T-cell (primary cell): ENCODE measurements at regions not wholly inside any gene's neighbourhood (a gene's known extent, or its start where the extent isn't known, plus 50 kb on each side); places are given as distances from the start of the nearest gene placed in this dataset.

Experiments
- ATAC-seq, 4 experiments: fragments of 200-7000 bp in 3 of 4; fragments of 150-1000 bp in 1 of 4; cut with Tn5 transposase; replicated peaks in 1 of 4; 1 replicate in 3 of 4; 2 replicates in 1 of 4; pipeline ENCODE4 v1.10.0; 2021; ENCODE audit warnings: moderate library complexity in 3 of 4, mild to moderate bottlenecking in 2 of 4, moderate number of reproducible peaks in 1 of 4
- CTCF ChIA-PET, 2 donors: fragments of 300-600 bp; sonication (Branson Sonifier 250); formaldehyde crosslinking; loops; one replicate each; lab custom pipeline; 2022; ENCODE audit warnings: antibody characterized with exemption in 2 of 2; lab: Charles Lee
- POLR2A ChIA-PET, 2 donors: fragments of 300-600 bp; sonication (Branson Sonifier 250); formaldehyde crosslinking; loops; one replicate each; lab custom pipeline; 2022; ENCODE audit warnings: antibody characterized with exemption in 2 of 2; lab: Charles Lee
- DNase-seq, 35 experiments: peaks; one replicate each; pipeline versions ENCODE4 v3.0.0 to v3.0.0-alpha.2; 2013 to 2023
- H3K27ac ChIP-seq: one replicate; pipeline ENCODE4 v1.5.1; 2013; ENCODE audit warnings: low read length
- H3K27me3 ChIP-seq, 2 experiments: replicated peaks in 1 of 2; 1 replicate in 1 of 2; 2 replicates in 1 of 2; pipeline versions ENCODE4 v1.6.1 to v1.7.0; 2013; ENCODE audit warnings: low read length in 1 of 2, mixed read lengths in 1 of 2; ENCODE audit not compliant: control insufficient read depth in 2 of 2, insufficient read depth in 2 of 2; ENCODE audit errors: extremely low read depth in 1 of 2
- H3K36me3 ChIP-seq, 2 donors: 1 replicate in 1 of 2; 2 replicates in 1 of 2; pipeline versions ENCODE4 v1.6.1 to v1.7.0; 2013; ENCODE audit warnings: low read length in 1 of 2; ENCODE audit not compliant: control insufficient read depth in 2 of 2, insufficient read depth in 1 of 2; ENCODE audit errors: extremely low read depth in 1 of 2
- H3K4me1 ChIP-seq, 2 experiments: 1 replicate in 1 of 2; 2 replicates in 1 of 2; pipeline versions ENCODE4 v1.6.1 to v1.7.0; 2013; ENCODE audit warnings: low read length in 2 of 2, mixed read lengths in 1 of 2; ENCODE audit not compliant: insufficient read depth in 2 of 2, control insufficient read depth in 1 of 2; ENCODE audit errors: extremely low read depth in 1 of 2
- H3K4me3 ChIP-seq, 2 donors: 1 replicate in 1 of 2; 2 replicates in 1 of 2; pipeline versions ENCODE4 v1.5.1 to v1.7.0; 2013; ENCODE audit warnings: mild to moderate bottlenecking in 2 of 2, low read length in 1 of 2, moderate library complexity in 1 of 2; ENCODE audit not compliant: control insufficient read depth in 1 of 2; ENCODE audit errors: extremely low read depth in 1 of 2
- H3K9me3 ChIP-seq: 2 replicates; pipeline ENCODE4 v1.7.0; 2013
- H3K27ac Mint-ChIP-seq, 2 donors: one replicate each; pipeline ENCODE4 v1.8.0; 2020 to 2021; ENCODE audit warnings: mild to moderate bottlenecking in 2 of 2, mixed read lengths in 2 of 2
- H3K27me3 Mint-ChIP-seq, 2 donors: one replicate each; pipeline ENCODE4 v1.8.0; 2021 to 2022; ENCODE audit warnings: mixed read lengths in 2 of 2
- H3K36me3 Mint-ChIP-seq: one replicate; pipeline ENCODE4 v1.8.0; 2021; ENCODE audit warnings: mixed read lengths
- H3K4me1 Mint-ChIP-seq, 3 donors: one replicate each; pipeline ENCODE4 v1.8.0; 2020 to 2022; ENCODE audit warnings: mixed read lengths in 3 of 3, mild to moderate bottlenecking in 1 of 3
- H3K4me3 Mint-ChIP-seq, 3 donors: one replicate each; pipeline ENCODE4 v1.8.0; 2020 to 2022; ENCODE audit warnings: mild to moderate bottlenecking in 3 of 3, mixed read lengths in 3 of 3, moderate library complexity in 3 of 3
- H3K9me3 Mint-ChIP-seq, 3 donors: one replicate each; pipeline ENCODE4 v1.8.0; 2020 to 2022; ENCODE audit warnings: mixed read lengths in 3 of 3
- WGBS: methylation state at CpG from one replicate; pipeline ENCODE4 v1.1.5; 2013; ENCODE audit warnings: missing lambda C conversion rate; ENCODE audit not compliant: insufficient coverage; 5-methylcytosine and 5-hydroxymethylcytosine counted together

GRCh38 chr12:85580562-85581168 lies 255.5 kb downstream of the RASSF9 start:
- no peak overlapping the region for H3K27ac Mint-ChIP-seq
- no peaks in the 10 kb centered on the region for H3K36me3 ChIP-seq
- H3K27ac ChIP-seq, result no peak overlapping the region
- no peaks in the 10 kb centered on the region for H3K9me3 ChIP-seq
- no peak for DNase-seq
- H3K4me1 Mint-ChIP-seq, result no peaks in the 10 kb centered on the region
- H3K4me3 ChIP-seq, result no peak overlapping the region
- no peak overlapping the region for H3K4me3 Mint-ChIP-seq
- H3K27me3 Mint-ChIP-seq, result no peaks in the 10 kb centered on the region
- H3K9me3 Mint-ChIP-seq, result no peaks in the 10 kb centered on the region
- no peak for ATAC-seq
- ChIA-PET CTCF (no interaction called here), POLR2A (no interaction called here)
- H3K36me3 Mint-ChIP-seq, result no peaks in the 10 kb centered on the region
- H3K27me3 ChIP-seq, result no peaks in the 10 kb centered on the region
- H3K4me1 ChIP-seq, result no peaks in the 10 kb centered on the region
- no CpG with 5 or more reads among the region's 3 CpGs for WGBS

- Histone ChIP-seq H3K9me3 (no peaks in the 10 kb centered on the region), H3K36me3 (no peaks in the 10 kb centered on the region), H3K27me3 (no peaks in the 10 kb centered on the region), H3K27ac (no peak overlapping the region), H3K4me1 (no peaks in the 10 kb centered on the region), H3K4me3 (no peak overlapping the region)
- Mint-ChIP-seq H3K36me3 (no peaks in the 10 kb centered on the region), H3K4me1 (no peaks in the 10 kb centered on the region), H3K9me3 (peaks cover 10 to 21% (median 10%) of the 10 kb centered on the region in 3 donors), H3K4me3 (no peak overlapping the region), H3K27ac (no peak overlapping the region), H3K27me3 (no peaks in the 10 kb centered on the region)
- ChIA-PET POLR2A (no interaction called here), CTCF (no interaction called here)
- ATAC-seq (no peak), DNase-seq (no peak)
- WGBS, result no CpG with 5 or more reads among the region's 3 CpGs
Measured at GRCh38 chr12:85587158-85587557, 249.1 kb downstream of the RASSF9 start.

GRCh38 chr12:85588221-85588620 lies 248.0 kb downstream of the RASSF9 start:
- H3K9me3 Mint-ChIP-seq, result peaks cover 12 to 23% (median 13%) of the 10 kb centered on the region in 3 donors
- no peaks in the 10 kb centered on the region for H3K36me3 ChIP-seq
- H3K27ac Mint-ChIP-seq, result no peak overlapping the region
- ChIA-PET CTCF (no interaction called here), POLR2A (no interaction called here)
- DNase-seq (no peak), ATAC-seq (no peak)
- no peak overlapping the region for H3K4me3 Mint-ChIP-seq
- H3K27ac ChIP-seq, result no peak overlapping the region
- H3K4me1 ChIP-seq, result no peaks in the 10 kb centered on the region
- WGBS, result no CpG with 5 or more reads among the region's 2 CpGs
- H3K9me3 ChIP-seq, result no peaks in the 10 kb centered on the region
- H3K4me1 Mint-ChIP-seq, result no peaks in the 10 kb centered on the region
- H3K36me3 Mint-ChIP-seq, result no peaks in the 10 kb centered on the region
- no peaks in the 10 kb centered on the region for H3K27me3 ChIP-seq
- no peaks in the 10 kb centered on the region for H3K27me3 Mint-ChIP-seq
- H3K4me3 ChIP-seq, result no peak overlapping the region

- WGBS, result no CpG with 5 or more reads among the region's 2 CpGs
- CTCF ChIA-PET, result interaction anchor here in 1 of 2 donors (0.6 kb wide), 1 partner anchor 639 kb away, joined by 3 read pairs; no protein-coding TSS in a partner anchor
- H3K27me3 ChIP-seq, result no peaks in the 10 kb centered on the region
- DNase-seq, result no peak
- Mint-ChIP-seq H3K4me1 (no peaks in the 10 kb centered on the region), H3K27ac (no peak overlapping the region), H3K9me3 (peaks cover 10 to 18% (median 16%) of the 10 kb centered on the region in 3 donors), H3K27me3 (no peaks in the 10 kb centered on the region), H3K36me3 (no peaks in the 10 kb centered on the region), H3K4me3 (no peak overlapping the region)
- POLR2A ChIA-PET, result no interaction called here
- H3K27ac ChIP-seq, result no peak overlapping the region
- no peak overlapping the region for H3K4me3 ChIP-seq
- H3K9me3 ChIP-seq, result no peaks in the 10 kb centered on the region
- H3K4me1 ChIP-seq, result no peaks in the 10 kb centered on the region
- no peaks in the 10 kb centered on the region for H3K36me3 ChIP-seq
- no peak for ATAC-seq
Measured at GRCh38 chr12:85600841-85601240, 235.4 kb downstream of the RASSF9 start.

- ATAC-seq (no peak), DNase-seq (no peak)
- Histone ChIP-seq H3K36me3 (no peaks in the 10 kb centered on the region), H3K4me3 (no peak overlapping the region), H3K4me1 (no peaks in the 10 kb centered on the region), H3K9me3 (no peaks in the 10 kb centered on the region), H3K27me3 (no peaks in the 10 kb centered on the region), H3K27ac (no peak overlapping the region)
- POLR2A ChIA-PET, result no interaction called here
- H3K9me3 Mint-ChIP-seq, result peaks cover 5 to 15% (median 11%) of the 10 kb centered on the region in 3 donors
- WGBS, result no CpG with 5 or more reads among the region's 2 CpGs
- H3K27me3 Mint-ChIP-seq, result no peaks in the 10 kb centered on the region
- no peaks in the 10 kb centered on the region for H3K36me3 Mint-ChIP-seq
- H3K27ac Mint-ChIP-seq, result no peak overlapping the region
- CTCF ChIA-PET, result no interaction called here
- no peak overlapping the region for H3K4me3 Mint-ChIP-seq
- H3K4me1 Mint-ChIP-seq, result no peaks in the 10 kb centered on the region
Measured at GRCh38 chr12:85603556-85603955, 232.7 kb downstream of the RASSF9 start.

- H3K27me3 ChIP-seq, result no peaks in the 10 kb centered on the region
- ATAC-seq, result no peak
- POLR2A ChIA-PET, result no interaction called here
- H3K4me1 ChIP-seq, result no peaks in the 10 kb centered on the region
- no peaks in the 10 kb centered on the region for H3K36me3 Mint-ChIP-seq
- H3K9me3 Mint-ChIP-seq, result peaks cover 8 to 13% (median 11%) of the 10 kb centered on the region in 3 donors
- H3K4me3 ChIP-seq, result no peak overlapping the region
- no peak overlapping the region for H3K4me3 Mint-ChIP-seq
- no peaks in the 10 kb centered on the region for H3K4me1 Mint-ChIP-seq
- no peaks in the 10 kb centered on the region for H3K27me3 Mint-ChIP-seq
- CTCF ChIA-PET, result no interaction called here
- H3K9me3 ChIP-seq, result no peaks in the 10 kb centered on the region
- no peaks in the 10 kb centered on the region for H3K36me3 ChIP-seq
- no peak overlapping the region for H3K27ac Mint-ChIP-seq
- H3K27ac ChIP-seq, result no peak overlapping the region
- no peak for DNase-seq
- WGBS, result 60% methylated on average over 1 of the region's 2 CpGs
Measured at GRCh38 chr12:85606455-85606854, 229.8 kb downstream of the RASSF9 start.

- Histone ChIP-seq H3K9me3 (no peaks in the 10 kb centered on the region), H3K27me3 (no peaks in the 10 kb centered on the region), H3K4me1 (no peaks in the 10 kb centered on the region), H3K36me3 (no peaks in the 10 kb centered on the region), H3K4me3 (no peak overlapping the region), H3K27ac (no peak overlapping the region)
- DNase-seq, result no peak
- peaks cover 4 to 11% (median 7%) of the 10 kb centered on the region in 3 donors for H3K9me3 Mint-ChIP-seq
- no peaks in the 10 kb centered on the region for H3K27me3 Mint-ChIP-seq
- no peak overlapping the region for H3K27ac Mint-ChIP-seq
- ATAC-seq, result no peak
- H3K4me1 Mint-ChIP-seq, result no peaks in the 10 kb centered on the region
- H3K36me3 Mint-ChIP-seq, result no peaks in the 10 kb centered on the region
- no CpG with 5 or more reads among the region's 2 CpGs for WGBS
- H3K4me3 Mint-ChIP-seq, result no peak overlapping the region
- POLR2A ChIA-PET, result no interaction called here
- CTCF ChIA-PET, result no interaction called here
Measured at GRCh38 chr12:85609778-85610177, 226.4 kb downstream of the RASSF9 start.
